Keratinocyte (primary cell): ENCODE measurements at regions not wholly inside any gene's neighbourhood (a gene's known extent, or its start where the extent isn't known, plus 50 kb on each side); places are given as distances from the start of the nearest gene placed in this dataset.

Source experiments
- DNase-seq: peaks from one replicate; pipeline ENCODE4 v3.0.0-alpha.2; 2011; ENCODE audit warnings: low read depth, missing footprints, low spot score
- FAIRE-seq: peaks from 2 replicates; lab custom pipeline; 2011; peaks lifted over from hg19 to GRCh38; lab: Jason Lieb, UNC
- H2AFZ ChIP-seq: 2 replicates; pipeline ENCODE4 v1.6.0; 2012; ENCODE audit warnings: low read length, control low read depth, inconsistent platforms; ENCODE audit not compliant: control insufficient read depth
- H3K27ac ChIP-seq: 2 replicates; pipeline ENCODE4 v1.5.1; 2011; ENCODE audit warnings: low read length; ENCODE audit not compliant: control insufficient read depth, insufficient read depth
- H3K27me3 ChIP-seq: 3 replicates; pipeline ENCODE4 v1.6.0; 2011; ENCODE audit warnings: low read length; ENCODE audit not compliant: control insufficient read depth, insufficient read depth; ENCODE audit errors: extremely low read depth
- H3K36me3 ChIP-seq, 2 experiments: 2 replicates in 1 of 2; 3 replicates in 1 of 2; pipeline ENCODE4 v1.5.1; 2011; ENCODE audit warnings: low read length in 2 of 2, mild to moderate bottlenecking in 1 of 2; ENCODE audit not compliant: control insufficient read depth in 2 of 2, insufficient read depth in 2 of 2; ENCODE audit errors: extremely low read depth in 1 of 2
- H3K4me1 ChIP-seq: 3 replicates; pipeline ENCODE4 v1.5.1; 2011; ENCODE audit warnings: low read length; ENCODE audit not compliant: control insufficient read depth, insufficient read depth; ENCODE audit errors: extremely low read depth
- H3K4me2 ChIP-seq: 3 replicates; pipeline ENCODE4 v1.6.0; 2011; ENCODE audit warnings: low read depth, low read length; ENCODE audit not compliant: control insufficient read depth, insufficient read depth; ENCODE audit errors: extremely low read depth
- H3K4me3 ChIP-seq, 3 experiments: fragments of 200-600 bp in 1 of 3; sonication (generic) in 1 of 3; 2 replicates in 2 of 3; 3 replicates in 1 of 3; pipeline ENCODE4 v1.5.1; 2011 to 2016; ENCODE audit warnings: low read length in 3 of 3, mild to moderate bottlenecking in 3 of 3, control low read depth in 2 of 3, inconsistent platforms in 1 of 3, low read depth in 1 of 3, mixed read lengths in 1 of 3, mixed run types in 1 of 3, moderate library complexity in 1 of 3; ENCODE audit not compliant: control insufficient read depth in 2 of 3, insufficient read depth in 2 of 3; ENCODE audit errors: extremely low read depth in 1 of 3
- H3K79me2 ChIP-seq: 2 replicates; pipeline ENCODE4 v1.6.0; 2012; ENCODE audit warnings: low read length; ENCODE audit not compliant: control insufficient read depth, insufficient read depth
- H3K9ac ChIP-seq: 3 replicates; pipeline ENCODE4 v1.6.0; 2011; ENCODE audit warnings: low read length; ENCODE audit not compliant: control insufficient read depth, insufficient read depth; ENCODE audit errors: extremely low read depth
- H3K9me1 ChIP-seq: 3 replicates; pipeline ENCODE4 v1.6.0; 2011; ENCODE audit warnings: low read length; ENCODE audit not compliant: control insufficient read depth, insufficient read depth; ENCODE audit errors: extremely low read depth
- H3K9me3 ChIP-seq: 2 replicates; pipeline ENCODE4 v1.5.1; 2012; ENCODE audit warnings: low read depth, low read length; ENCODE audit not compliant: control insufficient read depth
- H4K20me1 ChIP-seq: 3 replicates; pipeline ENCODE4 v1.6.0; 2011; ENCODE audit warnings: low read length; ENCODE audit not compliant: control insufficient read depth, insufficient read depth; ENCODE audit errors: extremely low read depth
- EZH2 ChIP-seq: IDR thresholded peaks from one replicate; pipeline ENCODE4 v1.6.1; 2012; ENCODE audit warnings: inconsistent platforms, mild to moderate bottlenecking, low read length, moderate library complexity
- dilution Hi-C: fragments of 300-500 bp; cut with MboI; formaldehyde crosslinking; loops from one replicate; pipeline ENCODE4 v1.7.0; 2020; ENCODE audit warnings: low sequenced_read_pairs; ENCODE audit not compliant: extremely low pct_ligation_motif_present
- TF ChIP-seq, protein P1 (sequence below), 3 experiments: IDR thresholded peaks in 1 of 3; conservative IDR thresholded peaks in 1 of 3; optimal IDR thresholded peaks in 1 of 3; 2 replicates in 2 of 3; 3 replicates in 1 of 3; pipeline versions ENCODE3 to v1.5.1; 2011; ENCODE audit warnings: low read length in 3 of 3, mild to moderate bottlenecking in 3 of 3, moderate library complexity in 2 of 3, control low read depth in 1 of 3, inconsistent platforms in 1 of 3; ENCODE audit not compliant: insufficient read depth in 2 of 3; ENCODE audit errors: extremely low read depth in 1 of 3

DNA sequence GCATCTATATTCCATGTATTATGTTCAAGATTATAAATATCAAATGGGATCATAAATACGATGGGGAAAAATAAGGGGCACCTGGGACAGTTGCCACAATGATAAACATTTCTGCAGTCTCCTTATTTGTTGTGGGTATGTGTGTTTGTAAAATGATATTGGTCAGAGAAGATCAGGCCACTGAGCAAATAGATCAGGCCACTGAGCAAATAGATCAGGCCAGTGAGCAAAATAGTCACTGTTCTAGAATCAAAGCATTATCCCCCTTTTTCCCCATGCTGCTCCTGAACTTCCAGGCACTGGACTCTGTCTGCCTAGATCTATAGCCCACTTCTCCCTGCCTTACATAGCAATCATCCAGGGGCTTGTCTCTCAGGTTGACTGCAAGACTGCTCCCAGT is 599.8 kb upstream of the USP24 start:
- no peaks in the 10 kb centered on the region for H3K36me3 ChIP-seq
- H2AFZ ChIP-seq = no peak overlapping the region
- FAIRE-seq (no peak), DNase-seq (no peak)
- no peak overlapping the region for H3K27ac ChIP-seq
- no peaks in the 10 kb centered on the region for H3K9me3 ChIP-seq
- dilution Hi-C loops = no loop called here
- H3K9me1 ChIP-seq = no peaks in the 10 kb centered on the region
- no peaks in the 10 kb centered on the region for H3K27me3 ChIP-seq
- TF ChIP-seq, protein P1, sequence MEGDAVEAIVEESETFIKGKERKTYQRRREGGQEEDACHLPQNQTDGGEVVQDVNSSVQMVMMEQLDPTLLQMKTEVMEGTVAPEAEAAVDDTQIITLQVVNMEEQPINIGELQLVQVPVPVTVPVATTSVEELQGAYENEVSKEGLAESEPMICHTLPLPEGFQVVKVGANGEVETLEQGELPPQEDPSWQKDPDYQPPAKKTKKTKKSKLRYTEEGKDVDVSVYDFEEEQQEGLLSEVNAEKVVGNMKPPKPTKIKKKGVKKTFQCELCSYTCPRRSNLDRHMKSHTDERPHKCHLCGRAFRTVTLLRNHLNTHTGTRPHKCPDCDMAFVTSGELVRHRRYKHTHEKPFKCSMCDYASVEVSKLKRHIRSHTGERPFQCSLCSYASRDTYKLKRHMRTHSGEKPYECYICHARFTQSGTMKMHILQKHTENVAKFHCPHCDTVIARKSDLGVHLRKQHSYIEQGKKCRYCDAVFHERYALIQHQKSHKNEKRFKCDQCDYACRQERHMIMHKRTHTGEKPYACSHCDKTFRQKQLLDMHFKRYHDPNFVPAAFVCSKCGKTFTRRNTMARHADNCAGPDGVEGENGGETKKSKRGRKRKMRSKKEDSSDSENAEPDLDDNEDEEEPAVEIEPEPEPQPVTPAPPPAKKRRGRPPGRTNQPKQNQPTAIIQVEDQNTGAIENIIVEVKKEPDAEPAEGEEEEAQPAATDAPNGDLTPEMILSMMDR (optimal IDR thresholded peaks at IDR 0.05 in 1 of 3, IDR thresholded peaks at IDR 0.05 in 1 of 3, conservative IDR thresholded peaks at IDR 0.05 in 1 of 3; ENCODE audit: extremely low read depth in 1 of 3, insufficient read depth in 2 of 3, low read length in 3 of 3) = no peak
- no peak for TF ChIP-seq EZH2
- no peaks in the 10 kb centered on the region for H3K4me1 ChIP-seq
- H3K4me2 ChIP-seq = no peak overlapping the region
- no peaks in the 10 kb centered on the region for H3K79me2 ChIP-seq
- no peak overlapping the region for H3K4me3 ChIP-seq
- no peak overlapping the region for H3K9ac ChIP-seq
- no peaks in the 10 kb centered on the region for H4K20me1 ChIP-seq

DNA sequence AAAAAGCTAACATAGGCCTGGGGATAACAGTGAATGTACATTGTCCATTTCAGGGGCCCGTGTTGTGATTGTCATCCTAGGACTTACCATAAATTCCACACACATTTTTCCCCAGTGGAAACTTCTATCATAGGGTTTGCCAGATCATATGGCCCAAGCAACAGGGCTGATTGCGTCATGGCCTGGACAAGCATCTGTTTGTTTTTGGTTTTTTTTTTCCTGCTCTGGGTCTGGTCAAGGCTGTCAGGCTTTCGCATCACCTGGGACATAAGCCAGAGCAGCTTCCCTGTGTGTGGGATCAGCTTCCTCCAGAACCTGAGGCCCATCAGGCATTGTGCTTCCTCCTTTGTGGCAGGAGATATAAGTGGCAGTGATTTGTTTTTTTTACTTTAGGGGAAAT is 598.5 kb upstream of the USP24 start:
- dilution Hi-C loops = no loop called here
- Histone ChIP-seq H3K36me3 (no peaks in the 10 kb centered on the region), H4K20me1 (no peaks in the 10 kb centered on the region), H3K79me2 (no peaks in the 10 kb centered on the region), H3K27me3 (no peaks in the 10 kb centered on the region), H3K27ac (no peak overlapping the region), H3K4me3 (no peak overlapping the region), H3K9ac (no peak overlapping the region), H3K4me1 (no peaks in the 10 kb centered on the region), H3K9me1 (no peaks in the 10 kb centered on the region), H2AFZ (no peak overlapping the region), H3K4me2 (no peak overlapping the region), H3K9me3 (no peaks in the 10 kb centered on the region)
- DNase-seq (no peak), FAIRE-seq (no peak)
- TF ChIP-seq EZH2 = no peak
- TF ChIP-seq, protein P1 (optimal IDR thresholded peaks at IDR 0.05 in 1 of 3, IDR thresholded peaks at IDR 0.05 in 1 of 3, conservative IDR thresholded peaks at IDR 0.05 in 1 of 3; ENCODE audit: extremely low read depth in 1 of 3, insufficient read depth in 2 of 3, low read length in 3 of 3) = no peak
